22Rv1 (cell line): ENCODE measurements at regions not wholly inside any gene's neighbourhood (a gene's known extent, or its start where the extent isn't known, plus 50 kb on each side); places are given as distances from the start of the nearest gene placed in this dataset.

Experiments
- H3K27ac ChIP-seq: fragments of 450-650 bp; 2 replicates; pipeline ENCODE4 v1.5.1; 2017
- ZFX ChIP-seq: fragments of 450-650 bp; IDR thresholded peaks from 2 replicates; pipeline ENCODE4 v1.6.1; 2017; ENCODE audit warnings: antibody characterized with exemption, borderline replicate concordance
- TF ChIP-seq, protein P1 (sequence below): fragments of 450-650 bp; IDR thresholded peaks from 2 replicates; pipeline ENCODE4 v1.5.1; 2017; ENCODE audit warnings: mild to moderate bottlenecking

GRCh38 chr20:39800548-39800947 is 838.4 kb downstream of the DHX35 start:
- no peak overlapping the region for H3K27ac ChIP-seq
- TF ChIP-seq, protein P1, sequence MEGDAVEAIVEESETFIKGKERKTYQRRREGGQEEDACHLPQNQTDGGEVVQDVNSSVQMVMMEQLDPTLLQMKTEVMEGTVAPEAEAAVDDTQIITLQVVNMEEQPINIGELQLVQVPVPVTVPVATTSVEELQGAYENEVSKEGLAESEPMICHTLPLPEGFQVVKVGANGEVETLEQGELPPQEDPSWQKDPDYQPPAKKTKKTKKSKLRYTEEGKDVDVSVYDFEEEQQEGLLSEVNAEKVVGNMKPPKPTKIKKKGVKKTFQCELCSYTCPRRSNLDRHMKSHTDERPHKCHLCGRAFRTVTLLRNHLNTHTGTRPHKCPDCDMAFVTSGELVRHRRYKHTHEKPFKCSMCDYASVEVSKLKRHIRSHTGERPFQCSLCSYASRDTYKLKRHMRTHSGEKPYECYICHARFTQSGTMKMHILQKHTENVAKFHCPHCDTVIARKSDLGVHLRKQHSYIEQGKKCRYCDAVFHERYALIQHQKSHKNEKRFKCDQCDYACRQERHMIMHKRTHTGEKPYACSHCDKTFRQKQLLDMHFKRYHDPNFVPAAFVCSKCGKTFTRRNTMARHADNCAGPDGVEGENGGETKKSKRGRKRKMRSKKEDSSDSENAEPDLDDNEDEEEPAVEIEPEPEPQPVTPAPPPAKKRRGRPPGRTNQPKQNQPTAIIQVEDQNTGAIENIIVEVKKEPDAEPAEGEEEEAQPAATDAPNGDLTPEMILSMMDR = no peak

DNA sequence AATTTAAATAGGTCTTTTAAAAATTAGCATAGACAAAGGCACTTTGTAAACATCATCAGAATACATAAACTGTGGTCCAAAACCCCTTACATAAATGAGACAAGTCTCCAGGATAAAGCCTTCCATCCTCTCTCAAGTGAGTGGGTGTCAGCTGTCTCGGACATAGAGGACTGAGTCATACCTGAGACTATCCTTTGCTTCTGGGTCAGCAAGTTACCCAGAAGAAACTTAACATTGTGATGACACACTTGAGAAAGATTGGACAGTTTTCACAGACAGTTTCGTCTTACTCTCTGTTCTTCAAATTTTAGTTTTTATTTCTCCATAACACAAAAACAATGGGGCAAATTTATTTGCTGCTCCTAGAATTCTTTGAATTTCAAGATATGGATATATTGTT is 838.0 kb downstream of the DHX35 start:
- TF ChIP-seq, protein P1 = no peak
- TF ChIP-seq ZFX = no peak
- H3K27ac ChIP-seq = no peak overlapping the region

GRCh38 chr20:39799366-39799965 is 837.3 kb downstream of the DHX35 start:
- H3K27ac ChIP-seq = no peak overlapping the region
- TF ChIP-seq, protein P1 = no peak
- TF ChIP-seq ZFX = no peak

DNA sequence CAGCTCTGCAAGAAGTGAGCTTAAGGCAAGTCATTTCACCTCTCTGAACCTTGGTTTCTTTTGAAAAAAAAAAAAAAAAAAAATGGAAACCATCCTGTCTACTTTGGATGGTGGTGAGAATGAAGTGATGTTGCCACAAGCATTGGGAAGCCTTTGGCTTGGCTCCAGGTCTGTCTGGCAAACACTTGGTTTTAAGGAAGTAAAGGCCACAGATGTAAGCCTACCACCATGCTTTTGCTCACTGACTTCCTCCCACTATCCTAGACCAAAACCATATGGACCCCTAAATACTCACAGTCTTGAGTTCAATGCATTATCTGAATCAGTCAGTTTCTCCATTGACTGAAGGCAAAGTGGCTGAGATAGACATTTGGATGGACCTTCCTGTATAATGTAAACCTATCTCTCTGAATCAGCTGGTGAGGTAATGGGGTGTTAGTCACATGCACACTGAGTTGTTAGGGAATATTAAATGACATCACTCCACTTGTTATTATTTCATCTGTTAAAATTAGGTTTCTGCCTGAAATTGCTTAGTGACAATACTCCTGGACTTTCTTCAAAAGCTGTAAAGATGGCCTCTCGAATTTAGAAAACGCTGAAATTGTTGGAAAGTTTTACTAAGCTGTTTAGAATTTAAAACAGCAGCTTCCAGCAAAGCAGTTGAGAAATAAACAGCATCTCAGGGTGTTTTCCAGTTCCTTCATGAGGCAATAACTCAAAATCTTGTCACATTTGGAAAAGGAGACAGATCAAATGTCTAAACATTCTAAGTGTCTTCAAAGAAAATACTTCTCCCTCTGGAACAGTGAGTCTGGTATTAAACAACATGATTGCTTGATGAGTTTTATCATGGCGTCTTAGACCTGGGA is 833.5 kb downstream of the DHX35 start:
- no peak overlapping the region for H3K27ac ChIP-seq
- TF ChIP-seq, protein P1 = no peak
- TF ChIP-seq ZFX = no peak

DNA sequence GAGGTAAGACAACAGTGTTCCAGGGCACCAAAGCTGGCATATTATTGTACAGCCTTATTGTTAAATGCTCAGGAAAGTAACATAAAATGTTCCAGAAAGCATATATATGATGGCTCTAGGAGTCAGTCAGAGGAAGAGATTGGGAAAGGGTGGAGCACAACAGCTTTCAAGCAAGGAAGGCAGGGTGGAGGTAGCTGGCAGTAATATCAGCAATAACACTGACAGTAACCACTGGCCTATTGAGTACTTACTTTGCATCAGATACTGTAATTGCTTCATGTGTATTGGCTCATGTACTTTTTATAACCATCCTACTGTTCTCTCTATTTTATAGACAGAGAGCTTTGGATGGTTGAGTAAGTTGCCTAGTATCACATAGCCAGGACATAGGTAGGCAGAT is 830.2 kb downstream of the DHX35 start:
- no peak for TF ChIP-seq ZFX
- TF ChIP-seq, protein P1 = no peak

DNA sequence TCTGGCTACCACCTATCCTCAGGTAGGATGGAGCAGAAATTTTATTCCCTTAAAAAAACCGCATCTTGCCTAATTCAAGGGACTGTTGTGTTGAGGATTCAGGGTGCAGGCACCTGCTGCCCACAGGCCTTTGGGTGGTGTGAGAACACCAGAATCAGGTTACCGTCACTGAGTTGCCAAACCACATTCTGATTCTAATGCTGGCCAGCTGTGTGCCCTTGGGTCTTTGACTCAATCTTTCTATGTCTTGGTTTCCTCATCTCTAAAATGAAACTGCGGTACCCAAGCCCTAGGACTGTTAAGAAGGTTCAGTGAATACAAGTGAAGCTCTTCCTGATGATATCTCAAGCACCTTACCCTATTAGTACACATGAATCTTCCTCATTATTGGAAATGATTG is 827.3 kb downstream of the DHX35 start:
- TF ChIP-seq, protein P1 = no peak
- TF ChIP-seq ZFX = no peak
- no peak overlapping the region for H3K27ac ChIP-seq

More for the DNA sequence above, 830.2 kb downstream of the DHX35 start:
- H3K27ac ChIP-seq = no peak overlapping the region

DNA sequence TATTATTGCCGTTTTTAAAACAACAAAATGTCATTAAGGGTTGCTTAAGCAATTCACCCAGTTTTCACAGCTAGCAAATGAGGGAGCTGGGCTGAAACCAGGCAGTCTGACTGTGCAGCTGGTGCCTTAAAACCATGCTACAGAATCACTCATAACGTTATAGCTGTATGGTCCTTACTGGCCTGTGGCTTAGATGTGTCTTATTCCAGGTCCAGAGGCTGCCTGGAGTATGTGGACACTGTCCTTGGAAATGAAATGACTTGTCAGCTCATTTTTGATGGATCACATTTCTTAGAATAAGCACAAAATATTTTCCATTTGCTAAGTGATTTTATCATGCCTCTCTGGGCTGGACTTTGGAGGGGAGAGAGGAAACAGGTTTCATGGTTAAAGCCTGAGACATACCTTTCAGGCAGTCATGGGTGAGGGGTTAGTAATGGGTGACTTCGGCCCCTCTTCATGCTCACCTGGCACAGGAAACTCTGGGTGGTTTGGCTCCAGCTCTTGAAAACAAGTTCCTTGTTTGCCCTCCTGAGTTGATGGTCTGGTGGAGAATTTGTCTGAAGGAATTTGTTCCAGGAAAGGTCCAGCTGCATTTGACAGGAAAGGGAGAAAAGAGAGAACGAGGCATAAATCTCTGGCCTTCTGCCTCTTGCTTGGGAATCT is 823.2 kb downstream of the DHX35 start:
- no peak for TF ChIP-seq ZFX
- TF ChIP-seq, protein P1 = no peak
- H3K27ac ChIP-seq = no peak overlapping the region
